Liver (tissue), 3 donors: ENCODE measurements at regions not wholly inside any gene's neighbourhood (a gene's known extent, or its start where the extent isn't known, plus 50 kb on each side); places are given as distances from the start of the nearest gene placed in this dataset.

ENCODE experiments used
- CTCF ChIP-seq: fragments of 150-350 bp; IDR thresholded peaks from 2 replicates; pipeline ENCODE4 v1.5.1; 2017; ENCODE audit warnings: improper control_type of control experiment, low read depth, low read length; ENCODE audit not compliant: missing input control
- EGR1 ChIP-seq, 2 donors: IDR thresholded peaks; 2 replicates each; pipeline ENCODE4 v1.6.1; 2016 to 2018; ENCODE audit warnings: antibody characterized with exemption in 2 of 2, low read depth in 2 of 2
- MAX ChIP-seq: IDR thresholded peaks from 2 replicates; pipeline ENCODE4 v1.6.1; 2016; ENCODE audit warnings: antibody characterized with exemption
- NR2F2 ChIP-seq: IDR thresholded peaks from 2 replicates; pipeline ENCODE4 v1.6.1; 2016; ENCODE audit warnings: antibody characterized with exemption
- REST ChIP-seq: IDR thresholded peaks from 2 replicates; pipeline ENCODE4 v1.6.1; 2016; ENCODE audit warnings: antibody characterized with exemption, mild to moderate bottlenecking
- donor health status: healthy.
- donor health status: healthy.

GRCh38 chr2:66185497-66186054 lies 249.3 kb upstream of the MEIS1 start:
- TF ChIP-seq EGR1 (IDR thresholded peaks at IDR 0.05; ENCODE audit: low read depth in 2 of 2) (no peak), CTCF (no peak), REST (no peak), MAX (no peak), NR2F2 (no peak)
